HG03439 (cell line): ENCODE measurements at regions not wholly inside any gene's neighbourhood (a gene's known extent, or its start where the extent isn't known, plus 50 kb on each side); places are given as distances from the start of the nearest gene placed in this dataset.

Source experiments
- ATAC-seq: cut with Tn5 transposase; IDR thresholded peaks from one replicate; pipeline ENCODE4 v1.9.1; 2021; ENCODE audit warnings: mild to moderate bottlenecking, moderate library complexity; ENCODE audit not compliant: unreplicated experiment

DNA sequence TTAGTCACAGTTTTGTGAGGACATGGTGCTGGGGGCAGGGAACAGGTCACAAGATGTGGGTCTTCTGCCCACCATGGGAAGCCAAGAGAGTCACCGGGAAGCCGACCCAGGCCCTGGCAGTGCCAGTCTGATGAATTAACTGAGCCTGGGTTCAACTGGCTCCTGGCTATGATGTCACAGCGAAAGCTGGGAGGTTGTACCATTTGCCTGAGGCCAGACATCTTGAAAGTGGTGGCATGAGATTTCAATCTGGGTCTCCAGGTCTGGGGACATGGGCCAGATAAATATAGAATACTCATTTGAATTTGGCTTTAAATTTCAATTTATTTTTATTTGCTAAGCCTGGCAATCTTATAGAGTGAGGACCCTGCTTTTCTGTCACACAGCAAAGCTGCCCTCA, 280.9 kb downstream of the NSG2 start:
- ATAC-seq = no peak

DNA sequence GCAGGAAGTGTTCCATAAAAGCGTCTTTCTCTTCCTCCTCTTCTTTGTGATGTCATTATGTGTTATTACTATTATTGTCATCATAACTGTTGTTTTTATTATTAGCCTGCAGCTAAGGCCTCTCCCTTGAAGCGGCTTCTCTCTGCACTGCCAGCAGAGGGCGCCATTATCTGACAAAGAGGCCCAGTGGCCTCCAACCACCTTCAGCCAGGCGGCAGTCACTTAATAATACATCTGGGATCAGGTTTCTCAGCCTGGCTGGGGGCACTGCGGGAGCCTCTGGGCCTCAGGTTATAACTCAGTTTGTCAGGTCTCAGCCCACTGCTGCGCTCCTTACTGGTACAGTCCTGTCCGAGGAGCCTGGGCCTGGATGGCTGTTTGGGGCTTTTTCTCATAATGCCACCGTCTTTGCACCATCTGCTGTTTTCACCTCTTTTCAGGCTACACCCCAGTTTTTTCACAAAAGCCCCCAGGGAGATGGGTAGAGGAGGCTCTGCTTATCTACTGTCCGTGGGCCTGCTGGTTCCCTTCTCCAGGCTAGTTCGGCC, 281.9 kb downstream of the NSG2 start:
- peak; percentile 56 for ATAC-seq

DNA sequence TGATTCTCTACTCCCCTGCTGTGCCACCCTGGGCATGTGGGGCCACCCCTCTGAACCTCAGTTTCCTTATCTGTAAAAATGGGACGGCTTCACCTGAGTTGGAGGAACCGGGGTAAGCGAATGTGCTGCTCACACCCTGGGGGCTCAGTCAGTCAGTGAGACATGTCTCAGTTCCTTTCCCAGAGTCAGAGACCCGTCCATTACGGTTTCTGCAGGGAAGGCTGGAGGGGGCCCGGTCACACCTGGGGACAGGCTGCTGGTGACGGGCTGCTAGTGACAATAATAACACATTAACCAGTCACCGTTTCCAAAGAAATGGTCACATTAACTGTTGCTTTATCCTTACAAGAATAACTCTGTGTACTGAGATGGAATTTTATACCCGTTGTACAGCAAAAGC, 282.4 kb downstream of the NSG2 start:
- ATAC-seq = no peak

DNA sequence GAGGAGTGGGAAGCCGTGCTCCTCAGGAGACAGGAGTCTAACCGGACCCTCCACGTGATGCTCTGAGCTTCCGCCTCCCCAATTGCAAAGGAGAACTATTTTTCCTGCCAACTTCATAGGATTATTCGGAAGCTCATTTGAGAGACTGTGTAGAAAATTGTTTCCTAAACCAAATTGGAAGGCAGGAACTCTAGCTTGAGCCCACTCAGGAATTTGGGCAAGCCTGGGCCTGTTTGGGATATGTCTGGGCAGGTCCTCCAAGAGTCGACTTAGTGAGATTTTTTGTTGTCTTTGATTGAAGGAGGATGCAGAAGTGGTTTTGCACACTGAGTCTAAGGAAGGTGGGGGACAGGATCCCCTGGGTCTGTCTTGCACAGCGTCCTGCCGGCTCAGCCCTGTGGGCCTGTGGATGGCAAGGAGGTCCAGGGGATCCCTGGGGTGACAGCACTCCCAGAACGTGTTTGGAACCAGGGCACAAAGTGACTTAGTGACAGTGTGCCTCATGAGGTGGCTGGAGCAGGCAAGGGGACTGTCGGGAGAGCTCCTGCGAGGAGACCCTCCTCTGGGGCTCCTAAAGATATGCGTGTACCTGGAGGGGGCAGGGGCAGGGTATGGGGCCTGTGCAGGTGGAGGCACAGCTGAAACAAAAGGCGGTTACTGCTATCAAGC, 283.3 kb downstream of the NSG2 start:
- ATAC-seq = no peak

DNA sequence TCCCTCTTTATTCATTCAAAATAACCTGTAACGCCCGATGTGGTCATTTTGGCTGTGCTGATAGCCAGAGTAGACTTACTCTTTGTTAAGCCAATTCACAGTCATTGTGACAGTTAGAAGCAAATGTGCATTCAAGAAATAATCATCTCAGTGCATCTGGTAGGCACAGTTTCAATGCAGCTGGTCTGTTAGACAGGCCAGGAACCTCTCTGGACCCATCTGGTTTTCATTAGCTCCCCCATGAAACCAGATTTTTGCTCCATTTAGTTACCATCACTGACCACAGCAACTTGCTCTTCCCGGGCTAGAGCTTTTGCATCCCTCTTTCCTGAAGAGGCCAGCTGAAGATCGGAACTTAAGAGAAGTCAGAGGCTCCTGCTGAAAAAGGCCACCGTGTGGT, 284.2 kb downstream of the NSG2 start:
- ATAC-seq = no peak

DNA sequence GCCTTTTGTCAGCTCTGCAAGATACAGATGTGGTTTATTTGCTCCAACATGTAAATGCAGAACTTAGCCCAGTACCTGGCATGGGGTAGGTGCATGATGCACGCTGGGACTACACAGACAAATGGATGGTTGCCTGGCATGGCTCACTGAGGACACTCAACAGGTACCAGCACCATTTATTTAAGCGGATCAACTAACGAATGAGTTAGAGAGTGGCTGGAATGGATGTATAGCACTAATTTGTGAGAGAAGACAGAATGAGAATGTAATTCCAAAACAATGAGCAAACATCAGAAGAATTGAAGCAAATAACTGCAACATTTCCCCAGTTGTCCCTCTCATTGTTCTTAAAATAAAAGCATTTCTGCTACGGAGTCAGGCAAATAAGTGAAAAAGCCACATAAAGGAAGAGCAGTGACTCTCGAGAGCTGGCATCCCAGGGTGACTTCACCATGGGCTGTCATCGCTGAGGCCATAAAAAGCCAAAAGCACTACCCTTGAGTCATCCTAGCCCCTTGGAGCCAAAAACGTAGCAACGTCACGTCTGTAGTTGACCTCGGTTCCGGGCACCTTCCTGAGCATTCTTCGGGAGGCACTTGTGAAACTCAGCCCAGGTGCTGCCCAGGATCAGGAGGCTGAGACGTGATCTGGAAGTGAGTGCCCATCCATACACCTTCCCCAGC, 290.3 kb downstream of the NSG2 start:
- ATAC-seq = no peak

DNA sequence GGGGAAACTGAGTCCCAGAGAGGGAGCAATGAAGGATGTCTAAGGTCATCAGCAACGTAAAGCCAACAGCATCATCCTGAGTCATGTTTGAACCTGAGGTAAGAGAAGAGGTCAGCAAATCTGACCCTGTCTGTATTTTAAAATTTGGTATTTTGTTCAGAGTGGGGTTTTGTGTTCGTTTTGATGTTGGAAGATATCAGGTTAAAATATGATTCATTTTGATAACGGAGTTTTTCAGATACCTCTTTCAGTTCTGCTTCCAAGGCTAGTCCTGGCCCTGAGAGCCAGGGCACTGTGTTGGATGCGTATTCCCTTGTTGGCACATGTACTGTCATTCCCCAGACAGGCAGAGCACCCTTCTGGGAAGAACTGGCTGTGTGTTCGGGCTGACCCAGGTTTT, 291.0 kb downstream of the NSG2 start:
- no peak for ATAC-seq

DNA sequence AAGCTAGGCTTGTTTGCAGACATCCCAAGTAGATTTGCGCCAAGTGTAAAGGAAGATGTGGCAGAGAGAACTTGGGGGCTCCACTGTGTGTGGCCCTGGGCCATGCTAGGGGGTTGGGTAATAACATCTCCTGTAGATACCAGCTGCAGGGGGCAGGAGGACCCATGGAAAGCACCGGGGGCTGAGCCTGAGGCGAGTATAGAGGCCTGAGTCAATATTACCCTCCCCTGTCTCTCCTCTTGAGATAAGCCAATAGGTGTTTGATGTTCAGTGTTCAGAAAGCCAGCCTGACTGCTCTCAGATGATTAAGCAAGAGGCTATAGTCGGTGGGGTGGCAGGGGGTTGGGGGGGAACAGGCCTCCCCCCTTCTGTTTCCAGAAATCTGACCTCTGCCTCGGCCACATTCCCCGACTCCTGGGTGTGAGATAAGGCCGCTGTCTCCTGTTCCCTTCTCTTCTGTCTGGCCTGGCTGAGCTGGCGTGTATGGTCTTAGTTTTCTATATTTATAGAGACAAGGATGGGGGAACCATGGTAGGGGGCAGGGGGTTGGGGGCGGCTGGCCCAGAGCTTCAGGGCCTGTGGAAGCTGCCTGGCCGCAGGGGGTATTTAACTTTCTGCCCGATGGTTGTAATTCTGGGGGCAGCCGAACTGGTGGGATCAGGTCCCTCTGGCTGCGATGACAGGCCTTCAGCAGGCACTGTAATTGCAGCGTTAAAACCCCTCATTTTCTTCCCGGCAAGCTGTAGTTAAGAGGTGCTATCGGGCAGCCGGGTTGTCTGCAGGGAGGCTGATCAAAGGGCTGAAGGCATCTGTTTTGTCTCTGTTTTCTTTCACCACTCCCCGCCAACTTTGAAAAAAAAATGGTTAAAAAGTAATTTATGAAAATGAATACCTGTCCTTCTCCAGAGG, 292.0 kb downstream of the NSG2 start:
- no peak for ATAC-seq

DNA sequence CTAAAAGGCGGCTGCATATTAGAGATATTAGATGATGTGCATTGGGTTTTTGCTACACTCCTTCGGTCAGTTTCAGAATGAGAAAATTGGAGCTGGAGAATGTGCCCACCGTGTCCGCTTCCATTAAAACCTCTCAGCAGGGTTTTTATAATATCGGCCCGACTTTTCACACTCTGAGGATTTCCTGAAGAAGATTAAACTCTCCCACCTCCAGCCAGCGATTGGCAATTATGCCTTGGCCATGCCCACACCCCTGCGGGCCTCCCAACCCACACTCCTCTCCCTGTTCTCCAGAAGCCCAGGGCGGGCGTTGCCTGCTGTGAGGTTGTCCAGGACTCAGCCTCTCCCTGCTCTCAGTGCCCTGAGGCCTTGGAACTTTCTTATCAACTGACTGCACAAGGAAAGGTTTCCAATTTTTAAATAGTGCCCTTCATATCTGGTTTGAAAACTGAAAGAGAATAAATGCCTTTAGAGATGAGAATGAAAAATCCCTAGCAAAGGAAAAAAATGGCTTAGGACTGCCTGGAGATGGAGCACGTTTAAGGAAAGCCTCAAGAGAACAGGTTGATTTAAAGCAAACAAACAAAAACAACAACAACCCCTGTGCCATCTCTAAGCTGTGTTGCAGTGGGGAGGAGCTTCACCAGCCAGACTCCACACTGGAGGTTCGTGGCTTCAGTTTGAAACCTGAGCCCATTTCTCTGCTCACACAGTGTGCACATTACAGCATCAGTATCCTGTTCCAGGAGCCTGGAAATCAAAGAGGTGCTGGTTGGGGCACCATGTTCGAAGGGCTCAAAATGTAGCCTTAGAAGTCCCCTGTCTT, 292.9 kb downstream of the NSG2 start:
- ATAC-seq = no peak

DNA sequence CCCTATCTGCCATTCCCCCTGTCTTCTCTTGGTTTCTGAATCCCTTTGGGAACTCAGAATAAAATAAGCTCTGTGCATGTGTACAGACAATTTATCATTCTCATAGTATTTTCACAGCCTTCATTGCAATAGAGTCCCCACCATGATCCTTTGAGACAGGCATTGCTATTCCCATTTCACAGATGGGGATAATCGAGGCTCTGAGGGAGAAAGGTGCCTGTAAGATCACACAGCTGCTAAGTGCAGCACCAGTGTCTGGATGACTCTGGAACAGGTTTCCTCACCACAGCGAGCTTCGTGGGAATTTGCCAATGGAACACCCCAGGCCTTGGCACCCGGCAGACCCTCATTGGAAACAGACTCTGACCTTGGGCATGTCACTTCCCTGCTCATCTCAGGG, 293.6 kb downstream of the NSG2 start:
- no peak for ATAC-seq

DNA sequence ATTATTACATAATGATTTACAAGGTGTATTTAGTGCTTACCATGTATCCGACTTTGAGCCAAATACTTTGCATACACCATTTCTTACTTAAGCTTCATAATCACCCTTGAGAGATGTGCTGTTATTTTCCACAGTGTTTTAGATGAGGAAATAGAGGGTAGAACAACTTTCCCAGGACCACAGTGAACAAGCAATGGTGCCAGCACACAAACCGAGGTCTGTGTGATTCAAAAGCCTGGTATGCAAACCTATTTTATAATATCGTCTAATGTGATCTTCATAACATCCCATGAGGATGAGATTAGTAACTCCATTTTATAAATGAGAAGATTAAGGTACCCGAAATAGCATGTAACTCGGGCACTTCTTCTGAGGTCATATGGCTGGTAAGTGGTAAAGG, 294.7 kb downstream of the NSG2 start:
- no peak for ATAC-seq

DNA sequence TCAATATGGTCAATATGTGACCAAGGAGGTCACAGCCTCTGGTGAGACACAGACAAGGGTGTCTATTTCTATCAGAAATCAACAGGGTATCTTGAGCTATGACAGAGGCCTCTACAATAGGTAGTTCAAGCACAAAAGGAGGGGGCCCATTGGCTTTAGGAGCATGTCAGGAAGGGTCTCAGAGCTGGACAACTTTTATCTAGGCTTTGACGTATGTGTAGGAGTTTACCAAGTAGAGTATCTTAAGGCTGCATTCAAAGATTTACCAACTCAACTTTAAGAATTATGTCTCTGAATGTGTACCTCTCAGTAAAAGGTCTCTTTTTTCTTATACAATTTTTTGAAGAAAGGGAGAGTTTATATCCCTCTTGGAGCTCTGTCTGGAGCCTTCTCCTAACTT, 297.2 kb downstream of the NSG2 start:
- ATAC-seq = no peak

DNA sequence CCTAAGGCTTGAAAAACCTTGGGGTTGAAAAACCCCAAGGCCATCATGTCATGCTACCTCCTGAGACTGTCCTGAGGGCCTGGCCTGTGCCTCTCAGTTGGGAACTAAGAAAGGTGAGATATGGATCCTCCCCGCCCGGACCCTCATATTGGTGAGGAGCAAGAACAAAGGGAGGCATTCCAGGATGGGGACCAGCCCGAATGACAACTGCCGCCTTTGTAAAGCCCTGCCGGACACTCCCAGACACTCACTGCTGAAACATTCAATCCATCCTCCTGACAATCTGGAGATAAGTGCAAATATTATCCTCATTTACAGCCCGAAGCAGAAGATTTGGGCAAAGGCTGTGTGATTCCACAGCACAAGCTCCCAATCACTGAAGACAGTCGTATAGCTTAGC, 298.3 kb downstream of the NSG2 start:
- no peak for ATAC-seq

DNA sequence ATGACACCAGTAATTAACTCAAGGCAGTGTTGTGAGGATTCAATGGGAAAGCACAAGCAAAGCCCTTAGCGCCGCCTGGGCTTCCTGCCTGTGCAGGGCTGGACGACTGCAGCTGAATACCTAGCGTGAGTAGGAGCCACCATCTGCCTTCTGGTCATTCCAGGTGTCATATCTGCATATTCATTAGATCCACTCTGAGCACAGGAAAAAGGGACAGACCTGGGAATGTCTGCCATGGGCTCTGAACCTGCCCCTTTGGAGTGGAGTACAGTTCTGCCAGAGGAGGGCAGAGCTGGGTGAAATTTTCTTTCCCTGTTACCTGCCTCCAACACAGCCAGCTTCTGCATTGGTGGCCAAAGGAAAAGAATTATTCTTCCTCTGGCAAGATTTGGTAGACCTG, 298.8 kb downstream of the NSG2 start:
- ATAC-seq = no peak

DNA sequence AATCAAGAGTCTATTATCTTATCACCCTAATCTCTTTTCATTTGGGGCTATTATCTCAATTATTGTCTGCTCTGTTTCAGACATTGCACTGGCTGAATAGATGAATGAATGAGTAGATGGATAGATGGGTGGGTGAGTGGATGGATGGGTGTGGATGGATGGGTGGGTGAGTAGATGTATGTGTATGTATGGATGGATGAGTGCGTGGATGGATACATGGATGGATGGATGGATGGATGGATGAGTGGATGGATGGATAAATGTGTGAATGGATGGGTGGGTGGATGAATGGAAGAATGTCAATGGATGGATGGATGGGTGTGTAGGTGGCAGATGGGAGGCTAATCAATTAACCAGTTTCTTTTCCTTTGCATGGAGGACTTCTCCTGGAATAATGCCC, 301.7 kb downstream of the NSG2 start:
- ATAC-seq = no peak

DNA sequence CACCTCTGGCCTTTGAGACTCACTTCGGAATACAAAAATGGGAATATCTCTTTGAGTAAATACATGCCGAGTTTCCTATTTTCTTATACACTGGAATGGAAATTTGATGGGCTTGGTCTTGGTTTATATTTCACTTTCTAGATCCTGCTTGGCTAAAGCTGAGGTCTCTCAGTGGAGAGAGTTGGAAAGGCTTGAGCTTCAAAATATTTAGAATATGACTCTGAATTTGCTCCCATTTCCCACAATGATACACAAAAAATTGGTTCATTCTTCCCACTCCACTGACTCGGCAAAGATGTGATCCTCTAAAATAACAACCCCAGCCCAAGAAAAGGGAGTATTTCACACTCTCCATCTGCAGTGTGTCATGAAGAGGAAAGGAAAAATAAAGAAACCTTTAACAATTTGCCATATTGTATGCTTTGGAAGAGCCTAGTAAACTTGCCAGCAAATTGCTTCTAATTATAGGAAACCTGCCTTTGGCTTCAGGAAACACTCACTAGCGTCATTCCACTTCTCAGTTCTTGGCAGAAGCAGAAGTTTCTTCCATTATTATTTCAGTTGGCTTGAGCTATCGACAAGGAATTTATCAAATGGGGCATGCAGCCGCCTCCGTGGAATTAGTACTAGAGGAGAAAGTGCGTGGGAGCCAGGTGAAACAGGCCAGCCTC, 302.9 kb downstream of the NSG2 start:
- no peak for ATAC-seq

DNA sequence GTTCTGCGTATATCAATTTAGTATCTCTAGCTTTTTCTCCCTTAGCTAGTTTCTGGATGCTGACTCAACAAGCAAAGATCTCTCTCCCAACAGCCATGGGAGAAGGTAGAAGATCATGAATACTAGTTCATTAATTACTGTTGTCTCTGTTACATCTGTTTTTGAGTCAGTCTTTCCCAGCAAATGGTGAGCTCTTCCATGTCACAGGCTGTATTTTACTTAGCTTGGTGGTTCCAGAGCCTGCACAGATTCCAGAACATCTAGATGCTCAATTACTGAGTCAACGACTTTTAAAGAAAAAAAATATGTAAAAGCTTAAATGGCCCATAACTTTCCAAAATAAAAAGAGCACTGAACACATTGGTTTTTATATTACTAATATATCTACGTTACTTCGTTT, 307.2 kb downstream of the NSG2 start:
- no peak for ATAC-seq

DNA sequence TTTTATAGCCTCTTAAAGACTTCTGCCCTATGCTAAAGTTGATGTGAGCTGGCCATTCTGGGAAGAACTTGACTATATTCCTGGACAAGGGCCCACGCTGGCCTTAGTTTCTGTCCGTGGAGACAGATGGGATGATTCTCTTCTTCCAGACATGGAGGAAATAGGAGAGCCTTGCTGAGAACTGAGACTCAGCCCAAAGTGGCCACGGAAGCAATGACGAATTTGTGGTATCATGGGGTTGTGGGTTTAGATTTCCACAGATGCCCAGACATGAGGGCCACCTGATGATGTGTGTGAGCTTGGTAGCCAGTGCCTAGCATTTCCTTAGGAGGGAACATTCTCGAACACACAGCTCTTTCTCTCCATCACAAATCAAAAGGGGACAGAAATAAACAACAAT, 309.1 kb downstream of the NSG2 start:
- ATAC-seq = no peak

DNA sequence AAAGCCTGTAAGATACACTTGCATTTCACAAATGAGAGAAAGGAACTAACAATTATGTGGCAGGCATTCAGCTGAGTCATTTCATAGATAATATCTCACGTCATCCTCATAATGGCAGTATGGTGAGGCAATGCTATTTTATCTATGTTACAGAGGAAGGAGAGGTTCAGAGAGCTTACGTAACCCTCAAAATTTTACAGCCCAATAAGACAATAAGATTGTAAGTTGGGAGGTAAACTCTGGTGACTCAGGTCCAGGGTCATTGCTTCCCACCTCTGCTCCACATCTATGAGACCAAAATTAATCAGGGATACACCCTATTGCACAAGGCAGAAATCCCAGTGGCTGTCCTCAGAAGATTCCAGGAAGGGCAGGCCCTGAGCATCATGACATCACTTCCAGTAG, 309.7 kb downstream of the NSG2 start:
- no peak for ATAC-seq

DNA sequence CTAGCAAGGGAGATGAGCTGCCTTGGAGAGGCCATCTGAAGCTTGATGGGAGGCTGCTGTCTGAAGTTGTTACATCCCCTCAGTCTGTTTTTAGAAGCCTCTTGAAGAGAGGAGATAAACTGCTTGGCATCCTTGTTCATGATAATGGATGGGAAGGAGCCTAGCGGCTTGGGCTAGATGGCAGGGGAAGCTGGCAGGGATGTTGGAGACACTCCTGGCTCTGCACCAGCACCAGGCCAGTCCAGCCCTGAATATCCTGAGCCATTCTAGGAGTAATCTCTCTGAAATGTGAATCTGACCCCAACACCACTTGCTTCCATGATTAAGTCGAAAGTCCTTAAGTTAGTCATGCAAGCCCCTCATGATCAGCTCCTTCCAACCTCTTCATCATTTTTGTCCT, 310.5 kb downstream of the NSG2 start:
- ATAC-seq = no peak
